BJ (cell line): ENCODE measurements at regions not wholly inside any gene's neighbourhood (a gene's known extent, or its start where the extent isn't known, plus 50 kb on each side); places are given as distances from the start of the nearest gene placed in this dataset.

Source experiments
- CTCF ChIA-PET: fragments of 350-600 bp; formaldehyde crosslinking; extraction: SDS; loops from one replicate; lab custom pipeline; 2021; ENCODE audit warnings: antibody characterized with exemption, inconsistent platforms; lab: Yijun Ruan, JAX
- POLR2A ChIA-PET: fragments of 300-600 bp; sonication (Branson Sonifier 250); formaldehyde crosslinking; extraction: SDS; loops from one replicate; lab custom pipeline; 2021; ENCODE audit warnings: antibody characterized with exemption; lab: Charles Lee
- DNase-seq: peaks from one replicate; pipeline ENCODE4 v3.0.0-alpha.2; 2011; ENCODE audit warnings: low read depth
- H3K27me3 ChIP-seq: 2 replicates; pipeline ENCODE4 v1.6.0; 2011; ENCODE audit warnings: low read length; ENCODE audit not compliant: control insufficient read depth, insufficient read depth
- H3K36me3 ChIP-seq: 2 replicates; pipeline ENCODE4 v1.5.1; 2011; ENCODE audit warnings: low read length; ENCODE audit not compliant: control insufficient read depth, insufficient read depth
- H3K4me3 ChIP-seq: 2 replicates; pipeline ENCODE4 v1.5.1; 2011; ENCODE audit warnings: low read depth, mild to moderate bottlenecking, control low read depth, low read length
- TF ChIP-seq, protein P1 (sequence below): IDR thresholded peaks from 2 replicates; pipeline ENCODE4 v1.5.1; 2011; ENCODE audit warnings: low read depth, mild to moderate bottlenecking, control low read depth, inconsistent platforms, low read length, moderate library complexity; ENCODE audit not compliant: insufficient read depth

DNA sequence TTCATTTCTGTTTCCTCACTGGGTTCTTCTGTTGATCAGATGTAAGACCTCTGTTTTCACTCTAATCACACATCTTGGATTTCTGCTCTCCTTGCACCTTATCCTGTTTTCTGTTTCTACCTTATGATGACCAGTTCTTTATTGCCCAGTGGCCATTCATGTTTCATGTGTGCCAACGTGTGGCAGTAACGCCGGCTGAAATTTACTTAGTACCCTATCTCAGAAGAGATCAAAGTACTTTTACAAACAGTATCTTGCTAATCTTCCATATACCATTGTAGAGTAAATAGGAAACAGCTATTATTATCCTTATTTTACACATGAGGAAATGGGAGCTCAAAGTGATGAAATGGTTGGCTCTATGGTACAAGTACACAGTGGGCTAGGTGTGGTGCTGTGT lies 74.0 kb downstream of the GATA3 start:
- H3K27me3 ChIP-seq: no peaks in the 10 kb centered on the region
- DNase-seq: no peak
- CTCF ChIA-PET: interaction anchor here (0.7 kb wide), 1 partner anchor 23 kb away, joined by 3 read pairs; no protein-coding TSS in a partner anchor
- H3K4me3 ChIP-seq: no peak overlapping the region
- H3K36me3 ChIP-seq: no peaks in the 10 kb centered on the region
- POLR2A ChIA-PET: no interaction called here
- TF ChIP-seq, protein P1, sequence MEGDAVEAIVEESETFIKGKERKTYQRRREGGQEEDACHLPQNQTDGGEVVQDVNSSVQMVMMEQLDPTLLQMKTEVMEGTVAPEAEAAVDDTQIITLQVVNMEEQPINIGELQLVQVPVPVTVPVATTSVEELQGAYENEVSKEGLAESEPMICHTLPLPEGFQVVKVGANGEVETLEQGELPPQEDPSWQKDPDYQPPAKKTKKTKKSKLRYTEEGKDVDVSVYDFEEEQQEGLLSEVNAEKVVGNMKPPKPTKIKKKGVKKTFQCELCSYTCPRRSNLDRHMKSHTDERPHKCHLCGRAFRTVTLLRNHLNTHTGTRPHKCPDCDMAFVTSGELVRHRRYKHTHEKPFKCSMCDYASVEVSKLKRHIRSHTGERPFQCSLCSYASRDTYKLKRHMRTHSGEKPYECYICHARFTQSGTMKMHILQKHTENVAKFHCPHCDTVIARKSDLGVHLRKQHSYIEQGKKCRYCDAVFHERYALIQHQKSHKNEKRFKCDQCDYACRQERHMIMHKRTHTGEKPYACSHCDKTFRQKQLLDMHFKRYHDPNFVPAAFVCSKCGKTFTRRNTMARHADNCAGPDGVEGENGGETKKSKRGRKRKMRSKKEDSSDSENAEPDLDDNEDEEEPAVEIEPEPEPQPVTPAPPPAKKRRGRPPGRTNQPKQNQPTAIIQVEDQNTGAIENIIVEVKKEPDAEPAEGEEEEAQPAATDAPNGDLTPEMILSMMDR: no peak

DNA sequence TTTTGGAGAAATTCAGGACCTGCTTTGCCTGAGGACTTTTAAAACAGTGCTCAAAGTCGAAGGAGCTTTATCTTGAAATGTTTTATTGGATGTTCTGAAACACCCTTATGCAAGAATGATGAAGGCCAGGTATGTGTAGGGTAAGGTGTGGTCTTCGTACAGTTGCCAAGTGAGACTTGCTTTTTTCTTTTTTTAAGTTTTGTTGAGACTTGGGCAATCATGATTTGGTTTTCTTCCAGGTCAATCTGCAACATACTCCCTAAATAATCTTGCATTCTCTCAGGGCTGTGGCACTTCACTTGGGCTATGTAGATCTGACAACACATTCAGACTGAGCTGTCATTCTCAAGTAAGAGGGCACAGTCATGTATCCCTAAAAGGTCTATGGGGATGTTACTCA lies 75.0 kb downstream of the GATA3 start:
- POLR2A ChIA-PET: no interaction called here
- TF ChIP-seq, protein P1: no peak

DNA sequence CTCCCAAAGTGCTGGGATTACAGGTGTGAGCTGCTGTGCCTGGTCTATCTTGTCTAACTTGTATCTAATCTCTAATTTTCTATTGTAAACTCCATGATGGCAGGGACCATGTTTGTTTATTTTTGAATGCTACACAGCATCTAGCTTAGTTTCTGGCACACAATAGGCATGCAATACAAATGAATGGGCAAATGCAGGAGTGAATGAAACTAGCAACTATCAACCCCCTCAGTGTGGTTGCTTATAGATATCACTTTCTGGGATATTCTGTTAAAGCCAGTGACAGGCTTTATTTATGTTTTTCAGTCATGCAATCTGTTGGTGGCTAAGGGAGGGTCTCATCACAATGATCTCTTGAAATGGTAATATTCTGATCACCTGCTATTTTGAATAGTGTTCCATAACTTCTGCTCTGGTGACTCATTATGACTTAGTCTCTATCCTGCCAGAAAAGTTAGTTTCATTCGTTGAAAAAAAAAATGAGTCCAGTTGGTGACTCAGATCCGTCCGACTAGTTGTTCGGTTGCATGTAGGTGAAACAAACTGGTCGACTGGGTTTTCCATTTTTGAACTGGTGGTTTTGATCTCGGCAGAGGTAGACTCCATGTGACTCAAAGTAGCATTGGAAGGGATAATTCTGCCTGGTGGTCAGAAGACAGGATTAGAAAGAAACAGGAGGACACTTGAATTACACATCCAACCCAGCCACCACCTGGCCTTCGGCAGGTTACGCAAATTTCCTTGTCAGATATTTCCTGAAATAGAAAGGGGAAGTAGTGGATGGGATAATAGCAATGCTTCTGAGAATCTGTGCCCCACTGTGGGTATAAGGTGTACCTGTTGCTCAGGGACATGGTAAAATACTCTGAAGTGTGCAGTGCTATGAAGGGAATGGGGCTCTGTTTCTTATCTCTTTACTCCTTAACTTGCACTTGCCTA lies 76.8 kb downstream of the GATA3 start:
- no peaks in the 10 kb centered on the region for H3K36me3 ChIP-seq
- POLR2A ChIA-PET: no interaction called here
- H3K4me3 ChIP-seq: no peak overlapping the region
- no peaks in the 10 kb centered on the region for H3K27me3 ChIP-seq
- TF ChIP-seq, protein P1: no peak
- CTCF ChIA-PET: no interaction called here
- DNase-seq: no peak

More for the DNA sequence above, 75.0 kb downstream of the GATA3 start:
- DNase-seq: no peak
- H3K4me3 ChIP-seq: no peak overlapping the region
- no peaks in the 10 kb centered on the region for H3K36me3 ChIP-seq
- CTCF ChIA-PET: interaction anchor here (0.7 kb wide), 1 partner anchor 24 kb away, joined by 3 read pairs; no protein-coding TSS in a partner anchor
- H3K27me3 ChIP-seq: no peaks in the 10 kb centered on the region

DNA sequence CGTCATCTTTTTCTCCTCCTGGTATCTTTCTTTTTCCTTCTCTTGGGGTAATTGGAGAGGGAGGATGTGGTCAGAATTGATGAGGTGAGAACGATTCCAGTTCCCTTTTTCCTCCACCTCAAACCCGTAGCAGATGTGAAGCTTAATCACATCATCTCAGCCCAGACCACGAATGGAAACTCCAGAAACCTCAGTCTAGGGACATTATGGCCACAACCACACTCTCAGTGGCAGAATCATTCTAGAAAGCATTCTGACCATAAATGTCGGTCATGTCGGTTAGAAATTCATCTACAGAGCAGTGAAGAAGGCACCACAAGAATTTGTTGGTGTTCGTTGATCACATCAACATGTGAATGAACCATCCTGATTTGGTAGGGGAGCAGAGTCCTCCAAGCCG lies 78.7 kb downstream of the GATA3 start:
- CTCF ChIA-PET: no interaction called here

DNA sequence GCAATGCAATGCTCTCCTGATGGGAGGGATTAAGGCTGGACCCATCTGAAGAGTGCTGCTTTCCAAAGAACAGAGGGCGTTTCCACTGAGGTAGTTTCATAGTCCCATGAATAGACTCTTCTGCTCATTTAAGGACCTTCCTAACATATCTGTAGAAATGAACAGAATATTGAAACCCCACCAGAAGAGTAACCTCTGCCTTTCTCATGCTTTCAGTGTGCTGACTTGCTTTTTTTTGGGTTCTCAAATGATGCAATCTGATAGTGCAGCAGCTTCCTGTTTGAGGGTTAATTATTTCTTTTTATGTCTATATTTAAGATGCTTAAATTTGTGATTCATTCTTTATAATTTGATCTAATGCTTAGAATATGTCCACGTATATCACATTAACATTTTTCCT lies 82.2 kb downstream of the GATA3 start:
- POLR2A ChIA-PET: no interaction called here
- H3K27me3 ChIP-seq: no peaks in the 10 kb centered on the region
- TF ChIP-seq, protein P1: no peak
- H3K4me3 ChIP-seq: no peak overlapping the region
- DNase-seq: no peak
- CTCF ChIA-PET: no interaction called here
- H3K36me3 ChIP-seq: no peaks in the 10 kb centered on the region

More for the DNA sequence above, 78.7 kb downstream of the GATA3 start:
- Histone ChIP-seq H3K4me3 (no peak overlapping the region), H3K27me3 (no peaks in the 10 kb centered on the region), H3K36me3 (no peaks in the 10 kb centered on the region)
- DNase-seq: no peak
- POLR2A ChIA-PET: no interaction called here
- TF ChIP-seq, protein P1: no peak
